T-helper 2 cell treated with Interferon-gamma antibody and Interleukin-4, amounts not matched to agents 5 μg/mL and 100 μg/mL, for 36 hours (primary cell): ENCODE measurements at regions not wholly inside any gene's neighbourhood (a gene's known extent, or its start where the extent isn't known, plus 50 kb on each side); places are given as distances from the start of the nearest gene placed in this dataset.

Source experiments
- DNase-seq: peaks from one replicate; pipeline ENCODE4 v3.0.0; 2021; ENCODE audit warnings: low spot score
- H3K27ac Mint-ChIP-seq: one replicate; pipeline ENCODE4 v1.8.0; 2021; ENCODE audit warnings: mild to moderate bottlenecking, mixed read lengths
- H3K27me3 Mint-ChIP-seq: one replicate; pipeline ENCODE4 v1.8.0; 2021; ENCODE audit warnings: low read depth, mixed read lengths
- H3K36me3 Mint-ChIP-seq: one replicate; pipeline ENCODE4 v1.8.0; 2021; ENCODE audit warnings: low read depth, mixed read lengths
- H3K4me1 Mint-ChIP-seq: one replicate; pipeline ENCODE4 v1.8.0; 2021; ENCODE audit warnings: low read depth, mixed read lengths
- H3K4me3 Mint-ChIP-seq: one replicate; pipeline ENCODE4 v1.8.0; 2022; ENCODE audit warnings: mild to moderate bottlenecking, moderate library complexity, mixed read lengths
- H3K9me3 Mint-ChIP-seq: one replicate; pipeline ENCODE4 v1.8.0; 2021; ENCODE audit warnings: mixed read lengths

- Mint-ChIP-seq H3K27ac (no peak overlapping the region), H3K4me3 (no peak overlapping the region), H3K36me3 (no peaks in the 10 kb centered on the region), H3K27me3 (no peaks in the 10 kb centered on the region), H3K4me1 (no peaks in the 10 kb centered on the region), H3K9me3 (no peaks in the 10 kb centered on the region)
- DNase-seq = no peak
Measured at GRCh38 chr10:121058082-121058481, 206.9 kb downstream of the WDR11 start.

DNA sequence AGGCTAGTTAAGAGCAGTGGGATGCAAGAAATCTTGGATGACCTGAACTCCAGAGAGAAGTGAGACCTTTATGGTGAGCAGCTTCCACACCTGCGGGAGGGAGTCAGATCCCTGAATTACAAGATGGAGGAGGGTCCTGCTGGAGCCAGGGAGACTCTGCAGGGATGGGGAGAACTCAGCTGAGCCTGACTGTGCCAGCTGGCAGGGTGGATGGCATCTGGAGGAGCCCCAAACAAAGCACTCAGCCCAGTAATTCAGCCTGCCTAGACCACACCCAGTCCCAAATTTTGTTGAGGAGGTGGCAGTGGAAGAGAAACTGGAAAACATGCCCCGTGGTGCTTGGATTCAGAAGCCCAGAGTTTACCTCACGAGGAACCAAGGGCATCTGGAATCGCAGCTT is 208.2 kb downstream of the WDR11 start:
- no peaks in the 10 kb centered on the region for H3K9me3 Mint-ChIP-seq
- no peak overlapping the region for H3K4me3 Mint-ChIP-seq
- no peaks in the 10 kb centered on the region for H3K27me3 Mint-ChIP-seq
- no peaks in the 10 kb centered on the region for H3K36me3 Mint-ChIP-seq
- no peak for DNase-seq
- H3K27ac Mint-ChIP-seq = no peak overlapping the region
- H3K4me1 Mint-ChIP-seq = no peaks in the 10 kb centered on the region

GRCh38 chr10:121062115-121062514 is 211.0 kb downstream of the WDR11 start:
- no peak overlapping the region for H3K27ac Mint-ChIP-seq
- no peaks in the 10 kb centered on the region for H3K36me3 Mint-ChIP-seq
- H3K9me3 Mint-ChIP-seq = no peaks in the 10 kb centered on the region
- H3K4me1 Mint-ChIP-seq = no peaks in the 10 kb centered on the region
- DNase-seq = no peak
- no peak overlapping the region for H3K4me3 Mint-ChIP-seq
- no peaks in the 10 kb centered on the region for H3K27me3 Mint-ChIP-seq

DNA sequence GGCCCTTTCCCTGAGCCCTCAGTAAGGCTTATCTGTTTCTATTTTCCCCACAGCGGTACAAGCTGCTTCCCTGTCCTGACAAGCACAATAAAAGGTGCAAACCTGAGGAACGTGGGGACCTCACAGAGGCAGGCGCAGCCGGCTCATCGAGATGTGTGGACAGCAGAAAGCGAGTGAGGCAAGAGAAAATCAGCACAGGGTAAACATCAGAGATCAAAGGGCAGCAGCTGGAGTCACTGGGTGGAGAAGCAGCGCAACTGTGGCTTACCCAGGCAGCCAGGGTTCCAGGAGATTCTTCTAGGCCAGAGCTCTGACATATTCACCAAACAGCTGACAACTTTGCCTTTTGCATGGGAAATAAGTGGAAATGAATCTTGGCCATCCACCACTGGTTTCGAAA is 212.6 kb downstream of the WDR11 start:
- Mint-ChIP-seq H3K27ac (no peak overlapping the region), H3K4me1 (no peaks in the 10 kb centered on the region), H3K4me3 (no peak overlapping the region), H3K9me3 (no peaks in the 10 kb centered on the region), H3K36me3 (no peaks in the 10 kb centered on the region), H3K27me3 (no peaks in the 10 kb centered on the region)
- DNase-seq = no peak

DNA sequence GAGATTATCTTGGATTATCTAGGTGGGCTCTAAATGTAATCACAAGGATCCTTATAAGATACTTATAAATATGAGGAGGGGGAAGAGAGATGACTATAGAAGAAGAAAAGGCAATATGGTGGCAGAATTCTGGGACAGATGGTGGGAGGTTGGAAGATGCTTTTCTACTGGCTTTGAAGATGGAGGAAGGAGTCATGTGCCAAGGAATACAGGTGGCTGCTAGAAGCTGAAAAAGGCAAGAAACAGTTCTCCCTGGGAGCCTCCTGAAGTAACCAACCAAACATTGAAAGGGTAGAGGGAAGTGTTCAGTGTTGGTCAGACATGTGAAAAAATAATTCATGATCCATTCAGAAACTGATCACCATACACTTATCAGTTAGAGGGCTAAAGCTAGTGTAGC is 213.3 kb downstream of the WDR11 start:
- H3K9me3 Mint-ChIP-seq = no peaks in the 10 kb centered on the region
- DNase-seq = no peak
- H3K27me3 Mint-ChIP-seq = no peaks in the 10 kb centered on the region
- H3K4me3 Mint-ChIP-seq = no peak overlapping the region
- H3K4me1 Mint-ChIP-seq = no peaks in the 10 kb centered on the region
- no peak overlapping the region for H3K27ac Mint-ChIP-seq
- H3K36me3 Mint-ChIP-seq = no peaks in the 10 kb centered on the region

DNA sequence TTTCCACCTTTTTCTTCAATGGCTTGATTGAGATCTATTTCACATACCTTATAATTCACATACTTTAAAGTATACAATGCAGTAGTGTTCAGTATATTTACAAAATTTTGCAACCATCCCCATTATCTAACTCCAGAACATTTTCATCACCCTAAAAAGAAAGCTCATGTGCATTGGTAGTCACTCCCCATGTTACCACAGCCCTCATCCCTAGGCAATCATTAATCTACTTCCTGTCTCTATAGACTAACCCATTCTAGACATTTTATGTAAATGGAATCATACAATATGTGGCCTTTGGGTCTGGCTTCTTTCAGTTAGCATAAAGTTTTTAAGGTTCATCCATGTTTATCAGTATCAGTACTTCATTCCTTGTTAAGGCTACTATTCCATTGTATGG is 214.2 kb downstream of the WDR11 start:
- Mint-ChIP-seq H3K27me3 (no peaks in the 10 kb centered on the region), H3K36me3 (no peaks in the 10 kb centered on the region), H3K27ac (no peak overlapping the region), H3K4me3 (no peak overlapping the region), H3K9me3 (no peaks in the 10 kb centered on the region), H3K4me1 (no peaks in the 10 kb centered on the region)
- DNase-seq = no peak

DNA sequence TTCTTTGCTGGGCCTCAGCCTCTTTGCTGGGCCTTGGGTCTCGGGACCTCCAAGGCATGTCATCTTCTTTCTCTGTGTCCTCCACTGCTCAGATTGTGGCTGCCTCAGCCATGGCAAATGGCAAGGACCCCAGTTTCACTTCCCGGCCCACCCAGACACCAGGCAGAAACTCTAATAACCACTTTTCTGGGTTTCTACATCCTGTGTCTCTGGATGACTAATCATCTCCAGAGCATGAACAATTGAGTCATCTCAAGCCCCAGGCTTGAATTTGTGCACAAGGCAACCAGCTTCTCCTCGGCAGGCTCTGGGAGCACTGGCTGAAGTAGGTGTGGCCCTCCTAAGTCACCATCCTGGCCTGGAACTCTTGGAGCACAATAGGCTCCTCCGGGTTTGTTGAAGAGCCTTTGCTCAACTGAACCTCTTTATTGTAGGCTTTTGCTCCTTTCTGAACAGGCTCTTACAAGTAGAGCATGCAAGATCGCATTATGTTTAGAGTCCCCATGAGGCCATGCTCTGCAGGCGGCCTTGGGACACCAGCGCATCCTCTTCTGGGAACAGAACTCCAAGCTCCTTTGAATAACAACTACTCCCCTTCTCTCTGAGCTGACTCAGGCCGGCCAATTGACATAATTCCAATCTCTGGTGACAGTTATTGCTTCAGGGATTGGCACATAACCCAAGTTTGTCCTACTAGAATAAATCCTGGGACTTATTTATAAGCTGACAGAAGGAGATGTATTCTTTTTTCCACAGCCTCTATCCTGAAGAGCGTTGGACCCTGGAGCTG is 218.1 kb downstream of the WDR11 start:
- Mint-ChIP-seq H3K4me3 (no peak overlapping the region), H3K27me3 (no peaks in the 10 kb centered on the region), H3K4me1 (no peaks in the 10 kb centered on the region), H3K9me3 (no peaks in the 10 kb centered on the region), H3K27ac (no peak overlapping the region), H3K36me3 (no peaks in the 10 kb centered on the region)
- DNase-seq = no peak

DNA sequence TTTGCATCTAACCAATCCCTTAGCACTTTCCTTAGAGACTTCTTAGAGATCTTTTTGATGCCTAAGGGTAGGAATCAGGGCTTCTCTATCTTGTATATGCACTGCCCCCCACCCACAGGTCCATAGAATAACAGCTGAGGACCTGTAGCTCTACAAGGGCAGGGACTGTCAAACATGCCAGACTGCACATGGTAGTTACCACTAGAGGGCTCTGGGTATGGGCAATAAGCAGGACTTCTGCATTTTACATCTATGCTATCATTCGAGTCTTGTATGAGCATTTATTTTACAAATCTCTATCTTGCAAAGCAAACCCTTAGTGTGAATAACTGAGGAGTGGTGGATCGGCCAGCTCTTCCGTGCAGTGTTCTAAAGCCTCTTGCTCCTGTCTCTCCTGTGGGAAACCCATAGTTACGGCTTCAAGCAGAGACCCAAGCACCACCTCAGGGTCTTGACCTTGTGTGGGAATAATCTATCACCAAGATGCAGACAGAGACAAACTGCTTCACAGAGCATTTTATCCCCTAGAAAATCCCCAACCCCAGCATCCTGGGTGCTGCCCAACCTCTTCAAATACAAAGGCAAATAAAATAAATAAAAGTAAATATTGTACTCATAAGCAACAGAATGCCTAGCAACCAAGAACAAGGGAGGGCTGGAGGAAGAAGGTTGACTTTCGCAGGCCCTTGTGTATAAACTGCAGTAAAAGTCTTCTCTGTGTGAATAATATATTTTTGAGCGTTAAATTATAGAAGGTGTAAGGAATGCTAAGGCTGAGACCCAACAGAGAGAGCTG is 219.3 kb downstream of the WDR11 start:
- no peaks in the 10 kb centered on the region for H3K9me3 Mint-ChIP-seq
- H3K4me3 Mint-ChIP-seq = no peak overlapping the region
- H3K4me1 Mint-ChIP-seq = no peaks in the 10 kb centered on the region
- DNase-seq = no peak
- no peak overlapping the region for H3K27ac Mint-ChIP-seq
- no peaks in the 10 kb centered on the region for H3K27me3 Mint-ChIP-seq
- no peaks in the 10 kb centered on the region for H3K36me3 Mint-ChIP-seq

DNA sequence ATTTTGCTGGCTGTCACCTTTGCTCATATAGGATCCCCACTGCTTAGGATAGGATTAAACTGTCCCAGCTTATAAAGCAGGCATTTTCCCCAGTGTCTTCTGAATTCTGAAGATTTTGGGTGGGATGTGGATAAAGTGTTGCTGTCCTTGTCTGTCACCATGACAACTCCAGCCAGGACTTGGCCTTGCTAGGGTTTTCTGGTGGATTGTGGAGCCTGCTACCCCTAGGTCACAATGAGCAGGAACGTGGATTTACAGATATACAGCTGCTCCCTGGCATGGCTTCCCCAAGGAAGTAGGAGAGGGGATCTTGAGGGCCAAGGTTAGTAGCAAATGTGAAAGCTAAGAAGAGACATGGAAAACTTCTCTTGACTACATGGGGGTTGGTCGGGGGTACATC is 220.7 kb downstream of the WDR11 start:
- no peaks in the 10 kb centered on the region for H3K27me3 Mint-ChIP-seq
- no peaks in the 10 kb centered on the region for H3K9me3 Mint-ChIP-seq
- no peak overlapping the region for H3K4me3 Mint-ChIP-seq
- no peak overlapping the region for H3K27ac Mint-ChIP-seq
- no peaks in the 10 kb centered on the region for H3K36me3 Mint-ChIP-seq
- no peaks in the 10 kb centered on the region for H3K4me1 Mint-ChIP-seq
- no peak for DNase-seq

DNA sequence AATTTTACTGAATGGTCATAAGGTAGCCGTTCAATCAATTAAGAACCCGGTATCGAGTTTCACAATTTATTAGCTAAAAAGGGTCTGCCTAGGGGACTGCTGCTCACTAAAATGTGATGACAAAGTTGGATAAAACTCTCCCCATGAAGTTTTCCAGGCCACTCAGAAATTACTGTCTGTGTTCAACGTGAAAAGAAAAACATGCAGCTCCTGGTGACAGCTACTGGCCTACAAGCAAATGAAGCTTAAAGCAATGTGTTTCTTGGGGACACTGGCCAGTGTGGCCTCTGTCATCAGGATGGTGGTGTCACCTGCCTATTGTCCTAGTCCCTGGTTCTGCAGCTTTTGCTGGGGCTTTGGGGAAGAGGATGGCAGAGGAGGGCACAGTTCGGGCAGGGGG is 222.6 kb downstream of the WDR11 start:
- H3K9me3 Mint-ChIP-seq = no peaks in the 10 kb centered on the region
- no peak overlapping the region for H3K4me3 Mint-ChIP-seq
- no peaks in the 10 kb centered on the region for H3K27me3 Mint-ChIP-seq
- H3K27ac Mint-ChIP-seq = no peak overlapping the region
- no peaks in the 10 kb centered on the region for H3K36me3 Mint-ChIP-seq
- no peaks in the 10 kb centered on the region for H3K4me1 Mint-ChIP-seq
- DNase-seq = no peak

DNA sequence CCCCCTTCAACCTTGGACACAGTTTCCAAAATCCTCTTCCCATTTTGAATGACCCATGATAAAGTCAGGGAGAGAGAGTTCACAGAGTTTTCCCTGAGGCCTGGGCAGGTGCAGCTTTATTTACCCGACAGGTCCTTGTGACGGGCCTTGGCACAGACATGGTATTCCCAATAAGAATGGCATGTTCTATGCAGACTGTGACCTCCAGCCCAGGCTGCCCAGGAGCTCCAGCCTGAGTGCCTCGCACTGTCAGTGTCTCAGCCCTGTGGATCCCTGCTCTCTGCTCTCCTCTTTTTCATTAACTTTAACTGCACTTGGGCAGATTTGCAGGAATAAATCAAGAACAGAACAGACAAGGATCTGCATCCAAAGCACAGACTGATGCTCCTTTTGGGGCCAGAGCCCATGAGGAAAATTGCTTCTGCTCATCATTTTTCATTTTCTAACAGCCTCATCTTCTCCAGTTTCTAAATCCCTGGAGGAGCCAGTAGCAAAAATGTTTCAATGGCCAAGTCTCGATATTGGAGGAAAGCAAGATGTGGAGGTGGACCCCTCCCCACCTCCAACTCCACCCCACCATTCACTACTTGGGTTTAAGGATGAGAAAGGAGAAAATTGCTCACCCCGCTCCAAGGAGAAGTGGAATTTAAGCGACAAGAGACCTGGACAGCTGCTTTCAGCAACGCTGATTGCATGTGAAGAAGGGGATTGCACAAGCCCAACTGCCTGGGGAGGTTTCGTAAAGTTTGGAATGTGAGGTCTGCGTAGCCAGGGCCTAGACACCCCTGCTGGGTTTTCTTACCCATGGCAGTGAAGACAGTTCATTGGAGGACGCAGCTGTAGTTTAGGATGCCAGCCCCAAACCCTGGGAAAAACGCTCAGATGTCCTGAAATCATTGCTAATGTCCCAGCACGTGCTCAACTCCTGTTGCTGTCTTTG is 225.9 kb downstream of the WDR11 start:
- no peaks in the 10 kb centered on the region for H3K9me3 Mint-ChIP-seq

GRCh38 chr10:121078036-121078435 is 226.9 kb downstream of the WDR11 start:
- no peaks in the 10 kb centered on the region for H3K36me3 Mint-ChIP-seq
- H3K4me1 Mint-ChIP-seq = no peaks in the 10 kb centered on the region
- DNase-seq = no peak
- H3K9me3 Mint-ChIP-seq = no peaks in the 10 kb centered on the region
- H3K27me3 Mint-ChIP-seq = no peaks in the 10 kb centered on the region
- H3K4me3 Mint-ChIP-seq = no peak overlapping the region
- H3K27ac Mint-ChIP-seq = no peak overlapping the region

More for the DNA sequence above, 225.9 kb downstream of the WDR11 start:
- no peaks in the 10 kb centered on the region for H3K4me1 Mint-ChIP-seq
- no peak overlapping the region for H3K27ac Mint-ChIP-seq
- H3K27me3 Mint-ChIP-seq = no peaks in the 10 kb centered on the region
- no peak for DNase-seq
- H3K4me3 Mint-ChIP-seq = no peak overlapping the region
- no peaks in the 10 kb centered on the region for H3K36me3 Mint-ChIP-seq

DNA sequence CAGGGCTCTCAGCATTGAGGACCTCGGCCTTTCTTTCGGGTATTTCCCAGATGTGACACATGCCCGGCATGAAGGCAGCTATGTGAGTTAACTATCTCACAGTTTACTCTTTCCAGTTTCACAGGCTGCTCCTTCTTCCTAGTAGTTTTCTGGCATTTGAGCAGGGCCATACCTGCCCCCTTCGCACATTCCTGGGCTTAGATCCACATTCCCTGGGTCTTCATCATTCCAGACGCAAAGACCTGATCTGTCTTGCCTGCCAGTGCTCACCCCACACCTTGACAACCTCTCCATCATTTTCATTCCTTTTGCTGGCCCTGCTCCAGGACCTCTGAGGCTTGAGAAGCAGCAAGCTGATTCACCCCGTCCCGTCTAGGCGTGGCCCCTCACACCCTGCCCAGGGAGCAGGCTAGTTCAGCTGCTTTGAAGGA is 227.5 kb downstream of the WDR11 start:
- Mint-ChIP-seq H3K4me3 (no peak overlapping the region), H3K27me3 (no peaks in the 10 kb centered on the region)

DNA sequence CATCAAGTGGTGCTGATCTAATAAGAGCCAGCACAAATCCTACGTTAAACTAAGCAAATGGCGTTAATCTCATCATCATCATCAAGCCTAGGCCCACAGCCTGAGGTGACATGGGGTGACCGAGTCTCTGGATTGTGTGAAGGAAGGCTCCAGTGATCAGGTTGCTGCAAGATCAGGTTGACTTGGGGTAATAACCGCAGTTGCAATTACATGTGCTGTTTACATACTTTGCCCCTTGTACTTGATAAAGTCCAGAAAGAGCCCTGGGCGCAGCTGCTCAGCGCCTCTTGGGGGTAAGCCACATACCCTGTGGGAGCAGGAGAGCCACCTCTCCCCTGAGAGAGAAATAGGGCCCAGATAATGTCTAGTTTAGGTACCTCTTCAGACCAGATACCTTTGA is 228.1 kb downstream of the WDR11 start:
- Mint-ChIP-seq H3K9me3 (no peaks in the 10 kb centered on the region), H3K27me3 (no peaks in the 10 kb centered on the region), H3K27ac (no peak overlapping the region), H3K36me3 (no peaks in the 10 kb centered on the region), H3K4me3 (no peak overlapping the region), H3K4me1 (no peaks in the 10 kb centered on the region)
- no peak for DNase-seq

More for the DNA sequence above, 227.5 kb downstream of the WDR11 start:
- Mint-ChIP-seq H3K4me1 (no peaks in the 10 kb centered on the region), H3K27ac (no peak overlapping the region), H3K36me3 (no peaks in the 10 kb centered on the region), H3K9me3 (no peaks in the 10 kb centered on the region)
- DNase-seq = no peak
